ENCODE measurements at regions not wholly inside any gene's neighbourhood (a gene's known extent, or its start where the extent isn't known, plus 50 kb on each side); places are given as distances from the start of the nearest gene placed in this dataset.
A peak's percentile ranks its signal among the peaks of the same experiment; 100 is the strongest.

DNA sequence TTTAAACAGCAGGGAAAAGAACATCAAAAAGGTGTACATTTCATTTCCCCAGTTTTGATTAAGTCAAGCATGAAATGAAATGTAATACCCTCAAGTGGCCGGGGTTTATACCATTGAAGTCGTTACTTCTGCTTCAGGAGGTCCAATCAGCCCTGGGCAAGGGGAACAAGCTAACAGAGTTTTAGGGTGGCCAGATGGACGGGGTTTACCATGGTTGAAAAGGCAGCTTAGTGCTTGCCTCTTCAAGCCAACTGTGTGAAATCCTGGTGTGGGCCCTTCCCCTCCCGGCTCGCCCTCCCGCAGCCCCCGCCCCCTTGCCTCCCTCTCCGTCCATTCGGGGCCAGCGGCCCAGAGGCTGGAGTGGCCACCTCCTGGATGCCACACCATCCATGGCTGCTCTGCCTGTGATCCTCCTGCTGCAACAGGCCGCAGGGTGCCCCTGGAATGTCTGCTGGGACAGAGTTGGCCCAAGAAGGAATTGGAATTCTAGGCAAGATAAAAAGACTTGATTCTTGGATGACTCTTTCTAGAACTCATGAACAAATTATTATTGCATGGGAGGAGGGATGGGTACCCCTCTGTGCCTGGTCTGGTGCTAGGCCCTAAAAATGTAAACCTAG, 296.2 kb upstream of the IRX3 start:
- no peak for DNase-seq (ENCODE audit: low read depth, low spot score)

DNA sequence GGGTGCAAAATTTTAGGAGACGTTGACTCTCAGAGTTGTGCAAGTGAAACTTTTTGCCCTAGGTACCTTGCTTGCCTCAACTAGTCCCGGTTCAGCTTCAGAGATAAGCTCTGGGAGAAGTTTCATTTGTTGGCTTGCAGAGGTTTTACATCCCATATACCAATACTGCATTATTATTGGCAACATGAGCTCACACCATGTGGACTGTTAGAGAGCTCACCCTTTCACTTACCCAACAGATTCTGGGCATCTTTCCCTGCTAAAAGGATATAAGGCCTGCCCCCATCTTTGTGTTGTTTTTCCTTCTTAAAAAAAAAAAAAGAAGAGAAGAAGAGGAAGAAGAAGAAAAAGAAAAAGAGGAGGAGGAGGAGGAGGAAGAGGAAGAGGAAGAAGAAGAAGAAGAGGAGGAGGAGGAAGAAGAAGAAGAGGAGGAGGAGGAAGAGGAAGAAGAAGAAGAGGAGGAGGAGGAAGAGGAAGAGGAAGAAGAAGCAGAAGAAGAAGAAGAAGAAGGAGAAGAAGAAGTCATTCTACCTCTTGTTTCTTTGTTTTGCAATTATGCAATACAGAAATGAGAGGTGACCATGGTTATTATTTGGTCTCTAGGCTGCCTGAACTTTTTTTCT, 292.6 kb upstream of the IRX3 start:
- no peak for DNase-seq (ENCODE audit: low read depth, low spot score)

DNA sequence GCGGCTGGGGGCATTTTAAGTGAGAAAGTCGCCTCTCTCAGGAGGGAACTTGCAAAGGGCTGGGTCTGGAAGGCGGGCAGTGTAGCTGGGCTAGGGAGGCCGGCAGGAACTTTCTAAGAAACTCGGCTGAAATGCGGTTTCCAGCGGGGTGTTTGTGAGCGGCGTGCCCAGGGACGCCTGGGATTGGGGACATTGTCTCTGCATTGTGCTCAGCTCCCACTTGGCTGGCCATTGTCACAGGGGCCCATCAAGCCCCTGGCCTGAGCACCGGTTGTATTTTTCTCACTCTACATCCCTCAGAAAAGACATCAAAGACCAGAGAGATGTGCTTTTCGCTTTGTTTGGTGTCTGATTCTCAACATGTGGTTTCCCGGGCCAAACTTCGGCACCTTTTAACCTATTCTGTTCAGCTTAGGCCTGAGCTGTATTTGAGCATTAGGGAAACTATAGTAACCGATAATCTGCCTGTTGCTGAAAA, 291.1 kb upstream of the IRX3 start:
- peak; percentile 43 for DNase-seq (ENCODE audit: low read depth, low spot score)

DNA sequence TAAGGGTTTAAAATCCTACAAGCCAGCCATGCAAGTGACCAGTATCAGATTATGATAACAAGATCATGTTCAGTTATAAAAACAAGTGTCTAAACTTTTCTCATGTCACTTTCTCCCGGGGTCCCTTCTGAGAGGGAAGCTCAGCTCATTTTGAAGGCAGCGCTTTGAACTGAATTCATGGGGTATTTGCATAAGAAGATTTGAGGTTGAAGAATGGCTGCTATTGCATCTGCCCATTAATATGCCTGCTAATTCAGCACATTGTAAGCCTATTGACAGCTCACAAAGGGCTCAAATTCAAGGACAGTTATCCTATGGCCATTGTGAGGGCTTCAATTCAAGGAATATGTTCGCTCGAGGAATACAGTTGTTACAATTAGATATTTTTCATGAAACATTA, 290.2 kb upstream of the IRX3 start:
- DNase-seq (ENCODE audit: low read depth, low spot score), result no peak

DNA sequence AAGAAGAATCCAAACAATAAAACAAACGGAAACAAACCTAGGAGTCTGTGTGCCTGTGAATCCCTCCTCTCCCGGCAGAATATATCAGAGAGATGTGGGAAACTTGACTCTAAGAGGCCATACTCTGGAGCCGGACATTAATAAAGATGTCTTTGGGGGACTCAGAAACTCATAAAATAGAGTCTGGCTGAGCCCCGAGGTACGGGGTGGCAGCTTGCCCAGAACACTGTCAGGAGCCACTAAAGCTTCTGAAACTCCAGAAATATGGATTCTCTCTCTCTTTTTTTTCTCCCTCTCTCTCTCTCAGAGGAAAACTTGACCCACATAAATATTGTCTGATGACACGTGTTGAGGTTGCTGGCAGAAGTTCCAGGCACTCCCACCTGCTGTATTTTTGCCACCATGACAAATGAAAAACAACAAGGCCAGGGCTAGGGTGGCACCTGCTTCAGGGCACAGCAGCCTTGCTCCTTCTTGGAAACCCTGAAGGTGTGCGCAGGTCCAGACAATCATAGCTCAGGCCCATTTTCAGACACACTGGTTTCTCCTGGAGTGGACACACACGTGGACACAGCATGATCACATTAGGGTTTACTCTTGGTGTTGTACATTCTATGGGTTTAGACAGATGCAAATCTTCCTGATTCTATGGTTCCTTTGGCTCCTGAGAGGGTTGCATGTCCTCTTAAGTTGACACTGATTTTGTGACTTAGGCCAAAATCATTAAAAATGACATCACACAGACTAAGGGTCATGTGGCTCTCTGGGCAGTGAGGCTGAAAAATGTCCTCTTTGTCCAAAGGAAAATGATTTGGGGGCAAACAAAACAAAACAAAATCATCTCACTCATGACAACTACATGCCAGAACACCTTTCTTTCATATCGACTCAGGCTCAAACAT, 282.6 kb upstream of the IRX3 start:
- DNase-seq (ENCODE audit: low read depth, low spot score), result no peak

DNA sequence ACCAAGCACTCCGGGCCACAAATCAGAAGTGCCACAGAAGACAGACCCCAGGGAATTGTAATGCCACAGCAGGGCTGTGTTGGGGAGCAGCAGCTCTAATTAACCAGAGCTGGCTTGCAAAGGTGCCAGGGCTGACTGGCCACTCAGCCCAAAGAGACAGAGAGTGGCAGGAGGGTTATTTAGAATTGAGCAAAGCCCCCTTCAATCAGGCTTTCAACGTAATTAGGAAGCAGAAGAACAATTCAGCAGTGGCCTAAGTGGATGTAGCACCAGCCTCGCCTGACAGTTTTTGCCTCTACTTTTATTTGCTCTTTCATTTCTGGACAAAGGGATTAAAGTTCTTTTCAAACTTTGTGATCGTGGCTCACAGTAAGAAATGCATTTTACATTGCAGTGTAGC, 278.3 kb upstream of the IRX3 start:
- no peak for DNase-seq (ENCODE audit: low read depth, low spot score)

DNA sequence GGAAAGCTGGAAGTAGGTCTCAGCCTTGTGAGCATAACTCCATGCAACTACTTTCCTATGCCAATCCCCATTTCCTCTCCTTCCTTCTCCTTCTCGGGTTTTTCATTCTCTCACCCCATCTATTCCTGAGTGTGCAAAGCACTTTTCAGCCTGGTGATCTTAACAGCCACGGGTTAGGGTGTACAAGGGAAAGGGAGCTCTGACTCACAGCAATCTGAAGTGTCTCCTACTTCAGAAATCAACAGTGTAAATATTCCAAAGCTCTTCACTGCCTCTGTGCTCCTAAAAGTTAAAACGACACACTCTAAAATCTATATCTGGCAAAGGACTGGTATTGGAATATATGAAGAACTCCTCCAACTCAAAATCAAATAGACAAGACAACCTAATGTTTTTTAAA, 268.0 kb upstream of the IRX3 start:
- no peak for DNase-seq (ENCODE audit: low read depth, low spot score)

DNA sequence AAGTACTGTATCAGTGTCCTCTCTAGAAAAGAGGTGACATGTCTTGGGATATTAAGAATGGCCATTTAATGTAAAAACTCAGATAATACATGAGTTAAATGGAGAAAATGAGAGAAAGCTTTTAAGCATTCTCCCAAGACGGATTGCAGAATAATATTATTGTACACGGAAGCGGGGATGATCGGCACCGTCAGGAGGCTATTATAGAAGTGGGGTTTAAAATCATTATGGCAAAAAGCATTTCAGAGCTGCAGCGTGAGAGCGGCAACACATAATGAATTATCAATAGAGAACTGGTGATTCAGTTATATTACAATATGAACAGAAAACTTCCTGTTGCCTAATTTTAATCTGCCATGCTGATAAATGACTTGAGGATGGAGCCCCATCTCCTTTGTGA, 261.7 kb upstream of the IRX3 start:
- DNase-seq (ENCODE audit: low read depth, low spot score), result no peak

DNA sequence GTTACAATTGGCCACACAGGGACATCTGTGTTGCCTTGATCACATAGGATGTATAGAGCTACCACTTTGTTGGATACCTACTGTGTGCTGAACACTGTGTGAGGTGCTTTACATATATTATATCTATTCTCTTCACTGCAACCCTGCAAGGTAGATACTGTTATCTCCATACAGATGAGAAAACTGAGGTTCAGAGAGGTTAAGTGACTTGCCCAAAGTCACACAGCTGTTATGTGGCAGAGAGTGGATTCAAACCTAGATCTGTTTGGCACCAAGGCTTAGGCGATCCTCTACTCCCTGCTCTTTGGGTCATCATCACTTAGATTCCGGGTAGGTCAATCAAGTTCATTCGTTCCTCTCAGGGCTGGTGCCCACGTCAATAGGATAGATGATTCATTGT, 260.5 kb upstream of the IRX3 start:
- DNase-seq (ENCODE audit: low read depth, low spot score), result no peak

DNA sequence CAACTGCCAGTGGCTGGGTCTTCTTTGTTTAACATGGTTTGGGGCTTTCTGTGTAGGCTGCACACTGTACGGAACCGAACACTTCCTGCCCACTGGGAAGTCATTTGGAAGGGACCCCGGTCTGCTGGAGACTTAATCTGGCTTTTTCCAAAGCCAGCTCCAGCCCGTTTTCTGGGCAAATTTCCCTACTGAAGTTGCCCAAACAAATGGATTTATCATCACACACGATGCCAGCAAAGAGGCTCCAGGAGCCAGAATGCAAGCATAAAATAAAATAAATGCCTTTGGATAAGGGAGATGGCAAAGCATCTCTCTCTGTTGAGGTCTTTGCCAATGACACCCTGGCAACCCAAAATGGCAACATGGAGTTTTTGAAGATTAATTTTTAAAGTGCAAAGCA, 259.9 kb upstream of the IRX3 start:
- DNase-seq (ENCODE audit: low read depth, low spot score), result no peak

DNA sequence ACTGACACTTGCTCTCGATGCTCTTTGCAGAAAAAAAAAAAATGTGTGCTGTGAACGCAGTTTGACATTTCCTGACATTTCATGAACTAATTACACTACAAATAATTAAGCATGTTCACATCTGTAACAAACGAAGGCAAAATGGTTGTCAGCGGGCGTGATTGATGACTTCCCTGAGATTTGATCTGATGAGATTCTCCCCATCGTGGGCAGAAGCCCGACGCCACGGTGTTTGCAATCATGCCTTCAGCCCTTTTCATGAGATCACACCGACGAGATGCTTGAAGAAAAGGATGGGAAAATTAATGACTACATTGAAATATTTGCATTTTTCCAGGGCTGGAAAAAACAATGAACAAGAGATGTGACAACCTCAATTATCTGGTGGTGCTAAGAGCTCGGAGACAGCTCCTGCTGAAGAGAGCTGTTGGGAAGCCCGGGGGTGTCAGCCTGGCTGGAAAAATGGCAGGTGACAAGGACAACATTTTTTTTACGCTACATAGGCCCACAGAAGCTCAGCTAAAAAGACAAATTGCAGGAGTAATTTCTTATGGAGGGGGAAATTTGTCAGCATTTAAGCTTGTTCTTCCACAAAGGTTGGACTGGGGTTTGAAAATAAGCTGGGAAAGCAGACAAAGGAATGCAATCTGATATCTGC, 259.4 kb upstream of the IRX3 start:
- no peak for DNase-seq (ENCODE audit: low read depth, low spot score)

DNA sequence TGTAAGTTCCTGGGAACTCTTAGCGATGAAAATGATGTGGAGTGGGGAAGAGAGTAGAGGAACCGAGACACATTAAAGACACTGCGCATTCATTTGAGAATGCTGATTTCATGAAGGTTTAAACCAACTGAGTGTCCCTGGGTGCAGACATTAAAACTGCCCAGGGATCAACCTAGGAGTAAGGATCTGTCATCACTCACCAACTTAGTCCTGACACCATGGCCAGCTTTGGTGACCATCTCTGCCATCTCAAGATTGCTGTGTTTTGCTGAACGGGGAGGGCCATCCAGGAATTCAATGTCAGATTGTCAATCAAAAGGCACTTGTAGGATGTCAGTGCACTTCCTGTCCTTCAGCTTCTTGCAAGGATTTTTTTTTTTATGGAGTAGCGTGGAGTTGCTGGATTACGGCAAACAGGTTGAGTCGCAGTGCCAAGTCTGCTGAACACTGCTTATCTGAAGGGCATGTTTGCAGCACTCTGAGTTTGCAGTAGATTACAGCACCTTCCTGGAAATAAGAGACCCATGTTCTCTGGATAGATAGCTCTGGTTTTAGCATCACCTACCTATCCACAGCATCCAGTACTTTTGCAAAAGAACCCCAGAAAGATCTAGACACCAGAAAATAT, 258.1 kb upstream of the IRX3 start:
- no peak for DNase-seq (ENCODE audit: low read depth, low spot score)

DNA sequence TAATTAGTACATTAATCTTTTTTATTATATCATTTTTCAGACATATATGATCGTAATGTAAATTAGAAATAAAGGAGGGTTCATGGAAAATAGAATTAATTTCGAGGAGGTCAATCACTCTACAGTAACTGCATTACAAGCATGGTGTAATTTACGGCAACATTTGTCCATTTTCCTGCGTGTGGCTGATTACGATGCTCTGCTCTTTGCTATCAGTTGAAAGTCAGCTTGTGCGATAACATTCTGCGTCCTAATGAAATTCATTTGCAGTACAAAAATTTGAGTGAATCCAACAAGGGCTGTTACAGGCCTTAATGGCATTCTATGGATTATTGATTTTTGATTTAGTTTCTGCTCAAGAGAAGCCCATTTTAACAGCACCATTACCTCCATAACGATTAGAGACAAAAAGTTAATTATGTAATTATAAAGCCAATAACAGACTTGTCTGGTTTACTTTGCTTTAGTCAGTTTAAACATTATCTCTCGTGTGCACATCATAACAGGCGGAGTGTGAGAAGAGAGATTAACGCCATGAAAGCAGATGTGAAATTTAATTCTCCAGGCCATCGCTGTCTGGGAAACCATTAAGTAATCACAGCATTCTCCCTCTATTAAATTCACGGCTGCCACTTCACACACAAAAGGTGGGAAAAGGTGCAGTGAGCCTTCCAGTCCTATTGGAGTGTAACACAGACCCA, 256.4 kb upstream of the IRX3 start:
- no peak for DNase-seq (ENCODE audit: low read depth, low spot score)

DNA sequence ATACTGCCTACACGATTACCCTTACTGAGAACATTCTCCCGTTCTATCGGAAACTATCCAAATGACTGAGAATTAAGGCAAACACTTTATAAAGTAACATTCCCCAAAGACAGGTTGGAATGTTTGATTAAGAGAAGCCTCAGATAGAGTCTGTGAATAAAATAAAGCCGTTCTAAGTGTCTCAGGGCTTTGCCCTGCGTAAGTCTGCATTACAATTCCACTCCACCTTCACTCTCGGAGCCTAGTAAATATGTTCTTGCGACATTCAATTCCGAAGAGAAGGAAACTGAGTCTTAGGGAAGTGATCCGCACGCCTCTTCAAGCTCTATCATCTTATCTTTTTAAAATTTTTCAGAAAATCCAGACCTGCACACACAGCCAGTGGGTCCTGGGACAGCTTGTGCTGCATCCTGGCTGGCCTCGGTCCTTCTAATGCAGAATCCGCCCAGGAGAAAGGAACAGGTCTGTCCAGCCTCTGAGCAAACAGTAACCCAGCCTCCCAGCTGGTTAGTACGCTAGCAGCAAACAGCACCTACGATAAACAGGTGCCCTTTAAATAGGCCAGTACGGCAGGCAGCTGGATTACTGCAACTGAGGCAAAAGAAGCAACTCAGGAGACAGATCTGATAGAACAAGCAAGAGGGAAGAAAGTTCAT, 254.1 kb upstream of the IRX3 start:
- DNase-seq (ENCODE audit: low read depth, low spot score), result peak; percentile 16

DNA sequence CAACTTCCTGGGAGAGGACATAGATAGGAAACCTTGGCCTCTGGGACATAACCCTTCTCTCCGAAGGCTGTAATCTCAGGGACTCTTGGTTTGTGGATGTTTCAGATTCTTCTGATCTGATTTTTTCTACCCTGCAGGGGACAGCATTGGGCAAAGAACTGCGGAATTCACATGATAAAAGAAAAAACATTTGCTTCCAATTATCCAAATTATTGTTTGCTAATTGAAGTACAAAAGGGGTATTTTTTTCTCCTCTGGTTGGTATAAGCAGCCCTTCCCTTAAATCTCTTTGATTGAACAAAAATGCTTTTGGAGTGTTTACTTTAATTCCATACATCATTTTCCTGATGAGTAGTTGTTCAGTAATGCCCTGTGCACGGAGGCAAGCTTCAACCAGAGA, 251.7 kb upstream of the IRX3 start:
- DNase-seq (ENCODE audit: low read depth, low spot score), result no peak

DNA sequence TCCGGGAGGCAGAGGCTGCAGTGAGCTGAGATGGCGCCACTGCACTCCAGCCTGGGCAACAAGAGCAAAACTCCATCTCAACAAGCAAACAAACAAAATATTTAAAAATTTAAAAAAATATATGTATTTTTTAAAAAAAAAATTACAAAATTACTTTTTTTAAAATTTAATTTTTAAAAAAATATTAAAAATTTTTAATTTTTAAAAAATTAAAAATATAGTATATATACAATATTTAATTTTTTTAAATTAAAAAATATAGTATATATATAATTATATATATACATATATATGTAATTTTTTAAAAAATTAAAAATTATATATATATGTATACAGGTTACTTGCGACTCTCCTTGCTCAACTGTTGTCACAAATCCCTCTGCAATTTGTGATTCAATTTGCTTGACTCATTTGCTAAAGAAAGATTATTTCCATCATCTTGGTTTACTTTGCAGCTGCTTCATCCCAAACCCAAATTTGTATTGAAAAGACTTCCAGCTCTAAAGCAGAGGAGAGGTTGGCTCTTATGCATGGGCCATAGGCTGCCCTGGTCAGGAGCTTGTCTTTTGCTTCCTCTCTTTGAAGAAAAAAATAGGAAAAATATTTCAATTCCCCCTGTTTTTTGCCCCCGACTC, 247.4 kb upstream of the IRX3 start:
- no peak for DNase-seq (ENCODE audit: low read depth, low spot score)

DNA sequence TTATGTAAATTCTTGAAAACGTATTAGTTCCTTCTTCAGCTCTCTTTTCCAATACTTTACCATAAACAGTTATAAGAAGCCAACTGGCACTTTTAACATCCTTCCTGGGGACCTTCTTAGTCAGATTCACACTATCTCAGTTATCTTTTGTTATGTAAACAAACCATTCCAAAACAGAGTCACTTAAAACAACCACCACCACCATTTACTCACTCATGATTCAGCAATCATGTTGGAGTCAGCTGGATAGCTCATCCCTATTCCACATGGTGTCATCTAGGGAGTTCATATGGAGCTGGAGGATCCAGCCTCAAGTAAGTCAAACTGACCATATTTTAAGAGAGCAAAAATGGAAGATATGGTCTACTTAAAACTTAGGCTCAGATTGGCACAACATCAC, 240.3 kb upstream of the IRX3 start:
- no peak for DNase-seq (ENCODE audit: low read depth, low spot score)

DNA sequence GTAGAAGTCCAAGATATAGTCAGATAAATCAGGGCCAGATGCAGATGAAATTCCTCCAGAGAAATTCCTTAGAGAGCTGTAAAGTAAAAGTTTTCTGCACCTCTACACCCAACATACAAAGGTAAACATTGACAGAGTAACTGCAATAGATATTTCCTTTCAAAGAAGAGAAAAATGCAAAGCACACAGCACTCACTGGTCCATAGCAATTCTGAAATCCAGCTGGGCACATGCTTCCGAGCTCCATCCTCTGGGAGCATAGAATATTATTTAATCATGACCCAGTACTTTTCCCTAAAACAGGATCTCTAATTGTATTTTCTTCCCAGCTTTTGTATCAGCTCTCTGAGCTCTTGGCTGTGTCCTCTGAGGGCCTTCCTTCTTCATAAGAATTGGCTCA, 239.5 kb upstream of the IRX3 start:
- DNase-seq (ENCODE audit: low read depth, low spot score), result no peak

DNA sequence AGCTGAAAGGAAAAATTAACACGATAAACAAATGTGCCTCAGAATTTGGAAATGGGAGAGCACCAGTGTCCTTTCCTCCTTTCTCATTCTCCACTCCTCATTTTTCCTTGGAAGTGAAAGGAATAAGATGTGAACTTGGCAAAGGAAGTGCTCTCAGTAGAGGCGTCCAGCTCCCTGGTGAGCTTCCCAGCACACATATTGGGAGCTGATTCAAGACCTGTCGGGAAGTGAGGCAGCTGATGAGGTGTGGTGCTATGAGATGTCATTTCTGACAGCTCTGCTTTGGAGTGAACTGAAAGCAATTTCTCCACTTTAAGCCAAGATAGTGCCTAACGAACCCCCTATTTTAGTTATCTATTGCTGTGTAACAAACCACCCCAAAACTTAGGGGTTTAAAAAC, 238.5 kb upstream of the IRX3 start:
- DNase-seq (ENCODE audit: low read depth, low spot score), result no peak

DNA sequence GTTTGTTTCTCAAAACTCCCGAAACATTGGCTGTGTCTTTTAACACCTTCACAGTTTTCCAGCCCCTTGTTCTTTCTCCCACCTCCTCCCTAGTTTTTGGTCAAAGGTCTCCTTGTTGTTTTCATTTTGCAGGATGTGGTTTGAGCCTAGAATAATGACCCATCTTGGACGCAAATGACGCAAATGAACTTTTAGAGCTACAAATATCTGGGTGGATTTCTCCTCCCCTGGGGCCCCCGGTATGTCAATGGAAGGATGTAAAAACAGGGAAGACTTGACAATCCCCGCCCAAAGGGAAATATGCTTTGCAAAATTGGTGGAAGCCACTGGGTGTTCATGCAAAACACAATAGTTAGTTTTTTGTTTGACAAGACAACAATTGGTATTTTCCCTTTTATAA, 236.0 kb upstream of the IRX3 start:
- no peak for DNase-seq (ENCODE audit: low read depth, low spot score)

Measured in ELF-1 (cell line).